Sigmoid colon (tissue), 6 donors: ENCODE measurements at regions not wholly inside any gene's neighbourhood (a gene's known extent, or its start where the extent isn't known, plus 50 kb on each side); places are given as distances from the start of the nearest gene placed in this dataset.

Experiments used
- DNase-seq: peaks from one replicate; pipeline ENCODE4 v3.0.0-alpha.2; 2019
- H3K27ac ChIP-seq, 4 donors: fragments of 200-600 bp; sonication (generic); one replicate each; pipeline ENCODE4 v1.5.1; 2016 to 2019; ENCODE audit warnings: mild to moderate bottlenecking in 1 of 4
- H3K27me3 ChIP-seq, 3 donors: fragments of 200-600 bp; sonication (generic); one replicate each; pipeline ENCODE4 v1.5.1; 2019; ENCODE audit warnings: mild to moderate bottlenecking in 1 of 3
- H3K36me3 ChIP-seq, 4 donors: fragments of 200-600 bp; sonication (generic); one replicate each; pipeline ENCODE4 v1.5.1; 2016 to 2019
- H3K4me1 ChIP-seq, 4 donors: fragments of 200-600 bp; sonication (generic); one replicate each; pipeline ENCODE4 v1.5.1; 2017 to 2019
- H3K4me3 ChIP-seq, 4 donors: fragments of 200-600 bp; sonication (generic); one replicate each; pipeline ENCODE4 v1.5.1; 2017 to 2019; ENCODE audit warnings: mild to moderate bottlenecking in 2 of 4, moderate library complexity in 1 of 4
- H3K9me3 ChIP-seq, 4 donors: fragments of 200-600 bp in 3 of 4; sonication (generic) in 3 of 4; one replicate each; pipeline versions ENCODE4 v1.5.1 to v1.6.1; 2013 to 2019
- EP300 ChIP-seq, 4 donors: sonication (generic); formaldehyde crosslinking; IDR thresholded peaks; one replicate each; pipeline ENCODE4 v1.6.1; 2017; ENCODE audit warnings: antibody characterized with exemption in 4 of 4
- POLR2A ChIP-seq, 2 donors: fragments of 450-650 bp; IDR thresholded peaks; one replicate each; pipeline ENCODE4 v1.6.1; 2016; ENCODE audit warnings: antibody characterized with exemption in 2 of 2, mild to moderate bottlenecking in 2 of 2, moderate library complexity in 2 of 2
- POLR2AphosphoS5 ChIP-seq, 4 donors: sonication (generic); formaldehyde crosslinking; IDR thresholded peaks; one replicate each; pipeline ENCODE4 v1.6.1; 2017; ENCODE audit warnings: antibody characterized with exemption in 4 of 4
- WGBS, 2 donors: extraction: QIAGEN DNeasy Blood & Tissue Kit; methylation state at CpG; one replicate each; pipeline ENCODE4 v1.1.7; 2013; 5-methylcytosine and 5-hydroxymethylcytosine counted together
- intact Hi-C: fragments of 100-400 bp; cut with DNase I; formaldehyde crosslinking; loops from one replicate; pipeline ENCODE4 v1.15.1; 2023
- TF ChIP-seq, protein P1 (sequence below), 4 experiments: fragments of 450-650 bp in 3 of 4; fragments of 200-600 bp in 1 of 4; IDR thresholded peaks; one replicate each; pipeline ENCODE4 v1.5.1; 2016 to 2019; ENCODE audit warnings: antibody characterized with exemption in 4 of 4, mild to moderate bottlenecking in 3 of 4, moderate library complexity in 2 of 4
- donor health status: healthy with polysubstance abuse.
- donor health status: healthy.

- no peaks in the 10 kb centered on the region for H3K9me3 ChIP-seq
- H3K4me3 ChIP-seq: no peak overlapping the region
- no peak overlapping the region for H3K27ac ChIP-seq
- no peak for DNase-seq
- H3K4me1 ChIP-seq: no peaks in the 10 kb centered on the region
- TF ChIP-seq POLR2A (IDR thresholded peaks at IDR 0.05): no peak
- TF ChIP-seq EP300 (IDR thresholded peaks at IDR 0.05): no peak
- TF ChIP-seq, protein P1, sequence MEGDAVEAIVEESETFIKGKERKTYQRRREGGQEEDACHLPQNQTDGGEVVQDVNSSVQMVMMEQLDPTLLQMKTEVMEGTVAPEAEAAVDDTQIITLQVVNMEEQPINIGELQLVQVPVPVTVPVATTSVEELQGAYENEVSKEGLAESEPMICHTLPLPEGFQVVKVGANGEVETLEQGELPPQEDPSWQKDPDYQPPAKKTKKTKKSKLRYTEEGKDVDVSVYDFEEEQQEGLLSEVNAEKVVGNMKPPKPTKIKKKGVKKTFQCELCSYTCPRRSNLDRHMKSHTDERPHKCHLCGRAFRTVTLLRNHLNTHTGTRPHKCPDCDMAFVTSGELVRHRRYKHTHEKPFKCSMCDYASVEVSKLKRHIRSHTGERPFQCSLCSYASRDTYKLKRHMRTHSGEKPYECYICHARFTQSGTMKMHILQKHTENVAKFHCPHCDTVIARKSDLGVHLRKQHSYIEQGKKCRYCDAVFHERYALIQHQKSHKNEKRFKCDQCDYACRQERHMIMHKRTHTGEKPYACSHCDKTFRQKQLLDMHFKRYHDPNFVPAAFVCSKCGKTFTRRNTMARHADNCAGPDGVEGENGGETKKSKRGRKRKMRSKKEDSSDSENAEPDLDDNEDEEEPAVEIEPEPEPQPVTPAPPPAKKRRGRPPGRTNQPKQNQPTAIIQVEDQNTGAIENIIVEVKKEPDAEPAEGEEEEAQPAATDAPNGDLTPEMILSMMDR (IDR thresholded peaks at IDR 0.05): no peak
- TF ChIP-seq POLR2AphosphoS5 (IDR thresholded peaks at IDR 0.05): no peak
- WGBS, 2 donors: 20 to 59% methylated on average over 3 of the region's 3 CpGs
- H3K27me3 ChIP-seq: no peaks in the 10 kb centered on the region
- intact Hi-C loops: no loop called here
- H3K36me3 ChIP-seq: no peaks in the 10 kb centered on the region
These were observed 137.7 kb upstream of the RASGRP1 start for GRCh38 chr15:38702178-38702912.

DNA sequence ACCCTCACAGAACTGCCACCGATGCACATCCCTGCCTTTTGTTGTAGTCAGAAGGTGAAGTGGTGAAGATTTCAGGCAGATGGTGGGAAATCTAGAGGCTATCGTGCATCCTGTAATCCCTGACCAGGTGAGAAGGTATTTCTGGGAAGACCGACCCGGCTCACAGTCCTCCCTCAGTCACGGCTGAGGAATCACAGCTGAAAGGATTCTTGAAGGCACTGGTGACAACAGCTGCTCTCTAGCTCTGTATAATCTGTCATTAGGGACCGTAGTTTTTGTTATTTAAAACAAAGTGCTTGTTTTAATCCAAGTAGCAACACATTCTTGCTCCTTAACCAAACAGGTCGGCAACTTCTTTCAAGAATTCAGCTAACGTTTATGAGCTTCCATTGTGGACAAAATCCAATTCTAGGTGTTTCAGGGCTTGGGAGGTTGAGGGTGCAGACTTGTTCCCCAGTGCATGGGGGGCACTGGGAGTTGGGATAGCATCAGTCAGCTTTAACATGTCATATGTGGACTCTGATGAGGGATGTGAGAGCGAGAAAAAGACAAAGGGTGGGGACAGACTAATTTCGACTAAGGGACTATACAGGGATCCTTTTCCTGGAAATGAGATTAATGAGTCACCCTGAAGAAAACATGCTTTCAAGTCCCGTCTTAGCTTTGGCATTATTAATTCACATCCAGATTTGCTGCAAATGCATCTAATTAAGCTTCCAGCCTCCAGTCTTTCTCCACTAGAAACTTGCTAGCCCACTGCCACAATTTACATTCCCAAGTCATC, 141.0 kb upstream of the RASGRP1 start:
- peaks cover 0 to 9% (median 4%) of the 10 kb centered on the region in 4 donors for H3K4me1 ChIP-seq
- DNase-seq: no peak
- WGBS, 2 donors: 32 to 57% methylated on average over 11 of the region's 11 CpGs
- no peak for TF ChIP-seq POLR2AphosphoS5 (IDR thresholded peaks at IDR 0.05)
- TF ChIP-seq POLR2A (IDR thresholded peaks at IDR 0.05): no peak
- TF ChIP-seq, protein P1 (IDR thresholded peaks at IDR 0.05): no peak
- no peak for TF ChIP-seq EP300 (IDR thresholded peaks at IDR 0.05)
- intact Hi-C loops: loop anchor here (2.0 to 5.0 kb wide), 3 partner anchors 877 to 1051 kb away; partner anchors contain the start of gene THBS1
- H3K36me3 ChIP-seq: no peaks in the 10 kb centered on the region
- H3K27me3 ChIP-seq: no peaks in the 10 kb centered on the region
- no peak overlapping the region for H3K27ac ChIP-seq
- H3K9me3 ChIP-seq: no peaks in the 10 kb centered on the region
- no peak overlapping the region for H3K4me3 ChIP-seq

DNA sequence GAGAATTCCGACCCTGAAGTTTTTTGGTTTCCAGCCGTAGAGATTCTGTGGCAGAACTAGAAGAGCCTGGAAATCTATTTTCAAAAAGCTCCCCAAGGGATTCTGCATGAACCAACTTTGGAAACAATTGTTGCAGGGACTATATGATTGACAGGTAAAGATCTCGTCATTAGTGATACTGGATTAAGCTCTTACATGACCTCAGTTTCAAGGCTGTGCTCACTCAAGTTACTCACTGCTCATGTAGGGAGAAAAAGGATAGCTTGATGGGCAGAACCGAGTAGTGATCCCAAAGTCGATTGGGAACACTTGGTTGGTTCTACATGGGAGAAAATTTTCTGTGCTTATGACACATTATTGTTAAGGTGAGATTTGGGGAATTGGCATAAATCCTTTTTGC, 142.3 kb upstream of the RASGRP1 start:
- Histone ChIP-seq H3K27ac (no peak overlapping the region), H3K4me1 (peaks cover 0 to 9% (median 4%) of the 10 kb centered on the region in 4 donors), H3K4me3 (no peak overlapping the region), H3K9me3 (no peaks in the 10 kb centered on the region), H3K27me3 (no peaks in the 10 kb centered on the region), H3K36me3 (no peaks in the 10 kb centered on the region)
- 71 to 85% methylated on average over 5 of the region's 5 CpGs for WGBS, 2 donors
- intact Hi-C loops: loop anchor here (2.0 to 5.0 kb wide), 3 partner anchors 875 to 1050 kb away; partner anchors contain the start of gene THBS1
- TF ChIP-seq, protein P1 (IDR thresholded peaks at IDR 0.05): no peak
- TF ChIP-seq POLR2AphosphoS5 (IDR thresholded peaks at IDR 0.05) (no peak), EP300 (IDR thresholded peaks at IDR 0.05) (no peak), POLR2A (IDR thresholded peaks at IDR 0.05) (no peak)
- DNase-seq: no peak

- Histone ChIP-seq H3K27ac (peak overlapping the region in 2 of 4 donors; percentile 35 to 48), H3K36me3 (no peaks in the 10 kb centered on the region), H3K27me3 (no peaks in the 10 kb centered on the region), H3K9me3 (no peaks in the 10 kb centered on the region), H3K4me1 (peaks cover 0 to 9% (median 4%) of the 10 kb centered on the region in 4 donors), H3K4me3 (no peak overlapping the region)
- TF ChIP-seq EP300 (IDR thresholded peaks at IDR 0.05): no peak
- no peak for TF ChIP-seq POLR2A (IDR thresholded peaks at IDR 0.05)
- no peak for TF ChIP-seq POLR2AphosphoS5 (IDR thresholded peaks at IDR 0.05)
- TF ChIP-seq, protein P1 (IDR thresholded peaks at IDR 0.05): peak; percentile 34 to 74 (median 71)
- WGBS, 2 donors: 50 to 51% methylated on average over 8 of the region's 8 CpGs
- no peak for DNase-seq
- intact Hi-C loops: loop anchor here (2.0 to 5.0 kb wide), 3 partner anchors 874 to 1049 kb away; partner anchors contain the start of gene THBS1
These were observed 143.4 kb upstream of the RASGRP1 start for GRCh38 chr15:38707802-38708671.
